ENCODE measurements at regions not wholly inside any gene's neighbourhood (a gene's known extent, or its start where the extent isn't known, plus 50 kb on each side); places are given as distances from the start of the nearest gene placed in this dataset.

DNA sequence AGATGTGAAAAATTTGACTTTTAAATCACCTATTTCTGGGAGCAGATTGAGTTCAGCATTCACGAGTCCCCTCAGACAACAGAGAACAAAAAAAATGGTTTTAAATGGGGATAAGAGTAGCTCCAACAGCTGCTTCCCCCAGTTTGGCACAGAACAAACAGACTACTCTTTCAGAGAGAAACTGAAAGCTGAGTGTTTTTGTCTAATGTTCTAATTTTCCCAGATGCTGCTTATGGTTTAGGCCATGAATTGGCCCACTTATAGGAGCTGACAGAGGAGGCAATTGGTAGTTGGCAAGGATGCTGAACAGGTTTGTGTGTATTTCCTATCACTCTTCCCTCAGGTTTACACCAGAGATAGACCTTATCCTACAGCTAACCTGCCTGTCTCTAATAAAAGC lies 1637.4 kb upstream of the PRMT6 start:
- no peak for TF ChIP-seq CTCF (IDR thresholded peaks at IDR 0.05; ENCODE audit: low read depth)

GRCh38 chr1:105427543-105427942 lies 1628.9 kb upstream of the PRMT6 start:
- TF ChIP-seq CTCF (IDR thresholded peaks at IDR 0.05; ENCODE audit: low read depth) = no peak

DNA sequence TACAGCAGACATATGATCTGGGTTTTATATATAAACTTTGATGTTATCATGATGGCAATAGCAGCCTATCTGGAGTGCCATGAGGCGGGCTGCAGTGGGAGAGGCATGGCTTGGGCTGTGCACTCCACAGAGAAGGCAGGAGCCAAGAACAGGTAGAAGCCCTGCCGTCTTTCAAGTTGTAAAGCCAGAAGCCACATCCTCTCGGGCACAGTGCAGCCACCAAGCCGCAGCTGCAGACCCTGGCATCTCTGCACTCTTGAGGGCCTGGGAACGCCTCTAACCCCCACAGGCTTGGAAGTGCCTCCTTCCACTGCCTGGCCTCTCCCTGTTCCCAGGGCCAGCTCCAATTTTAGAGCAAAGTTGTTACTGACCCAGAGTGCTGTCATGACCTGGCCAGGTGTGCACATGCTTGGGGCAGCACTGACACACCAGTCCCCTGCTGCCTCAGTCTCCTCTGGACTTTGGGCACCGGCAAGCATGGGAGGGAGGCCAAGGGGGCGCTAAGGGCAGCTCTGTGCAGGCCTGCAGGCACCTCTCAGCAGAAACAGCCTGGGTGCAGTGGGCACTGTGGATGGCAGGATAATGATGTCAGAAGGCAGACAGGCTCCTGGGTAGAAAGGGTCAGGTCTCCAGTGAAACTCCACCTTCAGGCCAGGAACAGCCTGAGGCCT lies 1619.8 kb upstream of the PRMT6 start:
- no peak for TF ChIP-seq CTCF (IDR thresholded peaks at IDR 0.05; ENCODE audit: low read depth)

GRCh38 chr1:105437847-105438246 lies 1618.6 kb upstream of the PRMT6 start:
- TF ChIP-seq CTCF (IDR thresholded peaks at IDR 0.05; ENCODE audit: low read depth) = no peak

DNA sequence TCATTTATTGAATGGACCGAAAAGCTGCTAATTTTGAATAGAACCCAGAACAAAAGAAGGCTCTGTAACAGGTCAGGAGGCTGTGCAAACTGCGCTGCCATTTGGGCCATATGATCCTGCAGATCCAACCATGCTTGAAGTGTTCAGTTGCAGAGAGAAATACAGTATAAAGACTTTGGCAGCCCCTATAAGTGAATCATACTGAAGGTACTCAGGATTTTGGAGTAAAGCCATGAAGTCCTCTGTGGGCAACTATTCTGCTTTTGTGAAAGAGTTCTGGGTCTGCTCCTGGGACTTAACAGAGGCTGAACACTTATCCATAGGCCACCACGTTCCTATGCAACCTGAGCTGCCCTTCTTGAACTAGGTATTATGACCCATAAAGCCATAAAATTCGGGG lies 1613.6 kb upstream of the PRMT6 start:
- TF ChIP-seq CTCF (IDR thresholded peaks at IDR 0.05; ENCODE audit: low read depth) = no peak

DNA sequence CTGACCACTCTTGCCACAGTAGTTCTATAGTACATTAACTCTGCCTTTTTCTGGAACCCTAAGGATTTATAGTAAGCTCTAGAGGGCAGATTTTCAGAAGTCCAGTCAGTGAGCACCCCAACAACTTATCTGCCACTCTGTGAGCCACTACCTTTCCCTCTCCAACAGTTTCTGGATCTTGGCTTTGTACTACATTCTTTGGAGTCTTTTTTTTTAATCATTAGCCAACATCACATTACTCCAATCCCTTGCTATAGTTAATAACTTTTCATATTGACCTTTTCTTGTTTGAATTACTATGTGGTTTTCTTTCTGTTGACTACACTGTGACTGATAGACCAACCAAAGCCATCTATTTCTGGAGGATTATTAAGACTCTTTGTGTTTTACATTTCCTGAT lies 1596.7 kb upstream of the PRMT6 start:
- TF ChIP-seq CTCF (IDR thresholded peaks at IDR 0.05; ENCODE audit: low read depth) = no peak

GRCh38 chr1:105462308-105462707 lies 1594.2 kb upstream of the PRMT6 start:
- no peak for TF ChIP-seq CTCF (IDR thresholded peaks at IDR 0.05; ENCODE audit: low read depth)
